ENCODE measurements at regions not wholly inside any gene's neighbourhood (a gene's known extent, or its start where the extent isn't known, plus 50 kb on each side); places are given as distances from the start of the nearest gene placed in this dataset.

- ChIA-PET CTCF (ENCODE audit: partially characterized antibody) (interaction anchor here (0.6 kb wide), 1 partner anchor 12 kb away, joined by 3 read pairs; no protein-coding TSS in a partner anchor), POLR2A (ENCODE audit: partially characterized antibody) (no interaction called here)
- Histone ChIP-seq H3K79me1 (ENCODE audit: low read depth, low read length) (no peaks in the 10 kb centered on the region), H3K79me2 (ENCODE audit: control insufficient read depth in 1 of 2, insufficient read depth in 2 of 2, low read length in 2 of 2) (no peaks in the 10 kb centered on the region), H3K27ac (ENCODE audit: low read depth, low read length) (no peak overlapping the region), H4K8ac (ENCODE audit: extremely low read depth, insufficient read depth, low read length) (no peak overlapping the region), H3K56ac (replicated peaks; ENCODE audit: insufficient read length, low read depth, low read length) (no peak overlapping the region), H2BK12ac (ENCODE audit: low read depth, low read length) (no peak overlapping the region), H2BK120ac (replicated peaks; ENCODE audit: low read depth, low read length) (no peak overlapping the region), H3K9ac (replicated peaks in 1 of 4; ENCODE audit: extremely low read depth in 1 of 4, low read depth in 3 of 4, low read length in 3 of 4) (no peak overlapping the region), H2BK5ac (ENCODE audit: low read depth, low read length) (no peak overlapping the region), H3K18ac (ENCODE audit: extremely low read depth, low read length) (no peak overlapping the region), H3K23ac (ENCODE audit: insufficient read length) (no peak overlapping the region), H3K4me3 (ENCODE audit: extremely low read depth in 1 of 4, insufficient read depth in 2 of 4, low read depth in 3 of 4, low read length in 4 of 4) (no peak overlapping the region), H2BK20ac (ENCODE audit: low read length) (no peak overlapping the region), H4K5ac (ENCODE audit: insufficient read length, low read depth, low read length) (no peak overlapping the region), H3K4ac (replicated peaks; ENCODE audit: insufficient read length, low read depth, low read length) (no peak overlapping the region), H3K4me2 (ENCODE audit: insufficient read depth in 1 of 2, low read depth in 2 of 2, low read length in 2 of 2) (no peak overlapping the region), H3K4me1 (replicated peaks in 1 of 4; ENCODE audit: control insufficient read depth in 3 of 4, insufficient read depth in 4 of 4, low read length in 3 of 4) (no peaks in the 10 kb centered on the region; a peak in 1 of 7 replicates), H2BK15ac (ENCODE audit: low read length) (no peak overlapping the region), H3K9me3 (ENCODE audit: insufficient read depth in 2 of 2, low read depth in 1 of 2, low read length in 1 of 2) (no peaks in the 10 kb centered on the region), H3K14ac (ENCODE audit: insufficient read length) (no peak overlapping the region), H3K27me3 (replicated peaks in 1 of 4; ENCODE audit: control insufficient read depth in 3 of 4, extremely low read depth in 1 of 4, insufficient read depth in 3 of 4, low read length in 3 of 4) (no peaks in the 10 kb centered on the region), H3K23me2 (ENCODE audit: low read depth, low read length) (no peaks in the 10 kb centered on the region), H3K36me3 (ENCODE audit: control insufficient read depth in 2 of 4, insufficient read depth in 4 of 4, low read length in 3 of 4) (no peaks in the 10 kb centered on the region), H2AFZ (ENCODE audit: low read length) (no peak overlapping the region), H4K91ac (replicated peaks; ENCODE audit: insufficient read length, low read length) (no peak overlapping the region), H2AK5ac (ENCODE audit: low read depth, low read length) (no peak overlapping the region), H4K20me1 (replicated peaks in 1 of 2; ENCODE audit: control insufficient read depth in 1 of 2, insufficient read depth in 2 of 2, low read length in 2 of 2) (no peaks in the 10 kb centered on the region)
- TF ChIP-seq SAP30 (IDR thresholded peaks at IDR 0.05; ENCODE audit: insufficient read depth, insufficient replicate concordance, low read length), result no peak
- FAIRE-seq (no peak), DNase-seq (ENCODE audit: low read depth in 1 of 2, low spot score in 2 of 2) (no peak)
- 97% methylated on average over 2 of the region's 2 CpGs; no CpG with 5 or more reads in 1 of the 2 experiments for WGBS, 2 experiments (ENCODE audit: extremely low coverage in 1 of 2, insufficient coverage in 1 of 2, insufficient read length in 1 of 2, insufficient replicate concordance in 2 of 2, low coverage in 1 of 2, low lambda C conversion rate in 2 of 2, missing lambda C conversion rate in 1 of 2)
Measured at GRCh38 chr1:60797351-60797750, 285.0 kb upstream of the NFIA start.
